ENCODE measurements at regions not wholly inside any gene's neighbourhood (a gene's known extent, or its start where the extent isn't known, plus 50 kb on each side); places are given as distances from the start of the nearest gene placed in this dataset.

- TF ChIP-seq CTCF (IDR thresholded peaks at IDR 0.05) (no peak), POLR2A (IDR thresholded peaks at IDR 0.05) (no peak)
Measured at GRCh38 chr1:164384262-164384661, 174.7 kb upstream of the PBX1 start.

All from heart left ventricle (tissue), 13 donors.